ENCODE measurements at regions not wholly inside any gene's neighbourhood (a gene's known extent, or its start where the extent isn't known, plus 50 kb on each side); places are given as distances from the start of the nearest gene placed in this dataset.
"Not testable (repeated sequence)": the region's sequence is repeated elsewhere in the genome, so short reads cannot be mapped to it uniquely, and the experiment has no call there.

DNA sequence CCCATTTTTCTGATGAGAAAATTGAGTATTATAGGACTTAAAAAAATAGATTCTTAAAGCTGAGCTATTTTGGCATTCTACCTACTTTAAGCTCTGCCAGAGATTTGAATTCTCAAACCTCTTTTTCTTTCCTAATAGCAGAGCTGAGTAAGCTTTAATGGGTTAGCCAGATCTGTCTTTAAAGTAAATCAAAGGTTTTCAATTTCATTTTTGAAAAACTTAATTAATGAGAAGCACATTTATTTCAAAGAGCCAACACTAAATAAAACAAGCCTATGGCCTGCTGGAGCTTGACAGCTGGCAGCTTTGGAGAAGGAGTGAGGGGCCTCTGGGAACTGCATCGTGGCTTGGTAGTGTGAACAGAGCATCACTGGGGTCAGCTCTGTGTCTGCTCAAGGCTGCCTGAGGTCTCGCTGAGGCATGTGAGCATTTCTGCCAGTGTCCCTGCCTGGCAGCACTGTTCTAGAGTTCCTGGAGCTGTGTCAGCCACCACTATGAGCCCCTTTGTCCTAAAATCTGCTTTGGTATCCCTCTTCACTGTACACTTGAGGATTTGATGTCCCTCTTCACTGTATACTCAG, 50.4 kb upstream of the PRSS23 start:
- no peak for DNase-seq

DNA sequence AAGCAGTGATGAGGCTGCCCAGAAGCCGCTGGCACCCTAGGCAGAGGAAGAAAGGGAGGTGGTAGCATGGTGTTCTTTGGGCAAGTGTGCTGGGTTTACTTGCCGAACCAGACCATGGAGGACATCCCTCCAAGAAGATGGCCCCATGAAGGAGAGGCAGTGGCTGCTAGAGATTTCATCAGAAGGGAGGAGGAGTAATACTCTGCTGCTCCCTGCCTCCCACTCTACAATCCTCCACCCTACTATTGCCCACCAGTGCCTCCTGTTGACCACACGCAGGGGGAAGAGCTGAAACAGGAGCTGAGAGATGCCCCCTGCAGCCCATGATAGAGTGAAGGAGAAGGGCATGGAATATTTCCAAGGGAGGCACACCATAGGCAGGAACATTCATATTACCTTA, 51.0 kb upstream of the PRSS23 start:
- peak; percentile 65 for DNase-seq

DNA sequence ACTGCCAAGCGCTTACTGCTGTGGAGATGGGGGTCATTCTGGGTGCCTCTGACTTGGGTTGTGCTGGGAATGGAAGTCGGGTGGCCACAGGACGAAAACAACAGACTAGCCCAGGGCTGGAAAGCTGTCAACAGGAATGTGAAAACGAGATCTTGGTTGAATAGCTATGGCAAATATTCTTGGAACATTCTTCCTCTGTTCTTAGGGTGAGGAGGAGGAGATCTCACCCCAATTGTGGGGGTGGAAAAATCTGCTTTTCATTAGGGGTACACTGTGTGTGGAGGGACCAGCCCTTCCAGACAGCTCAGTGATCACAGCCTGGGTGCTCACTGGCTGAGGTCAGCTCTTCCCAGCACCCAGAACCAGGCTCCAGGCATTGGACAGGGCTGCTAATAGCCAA, 52.0 kb upstream of the PRSS23 start:
- peak; percentile 99 for DNase-seq

DNA sequence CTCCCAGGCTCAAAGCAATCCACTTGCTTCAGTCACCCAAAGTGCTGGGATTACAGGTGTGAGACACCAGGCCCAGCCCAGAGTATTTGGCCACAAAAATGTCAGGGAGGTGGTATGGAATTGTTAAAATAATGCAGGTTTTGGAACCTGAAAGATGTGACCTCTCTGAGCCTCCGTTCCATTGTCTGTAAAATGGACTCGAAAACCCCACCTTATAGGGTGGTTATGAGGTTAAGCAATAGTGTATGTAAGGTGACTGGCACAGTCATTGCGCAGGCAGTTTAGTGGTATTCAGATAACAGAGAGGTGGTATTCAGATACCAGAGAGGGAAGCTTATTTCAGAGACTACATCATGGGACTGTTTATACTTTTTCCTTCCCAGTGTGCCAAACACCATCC, 52.5 kb upstream of the PRSS23 start:
- no peak for DNase-seq

DNA sequence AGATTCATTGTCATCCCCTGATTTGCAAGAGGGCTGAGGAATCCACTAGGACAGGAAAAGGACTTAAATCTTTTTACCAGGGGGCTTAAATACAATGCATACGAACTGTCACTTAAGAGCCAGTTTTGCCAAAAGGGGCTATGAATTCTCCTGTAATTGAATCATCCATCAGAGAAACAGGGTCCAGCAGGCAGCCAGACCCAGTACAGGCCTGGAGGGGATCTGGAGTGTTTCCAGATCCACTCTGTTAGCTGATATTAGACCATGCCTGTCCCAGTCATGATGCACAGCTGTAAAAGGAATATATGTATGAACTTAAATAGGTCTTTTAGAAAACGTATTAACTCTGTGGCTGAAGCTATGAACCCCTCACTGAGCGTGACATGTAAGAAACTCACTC, 53.8 kb upstream of the PRSS23 start:
- peak; percentile 75 for DNase-seq

DNA sequence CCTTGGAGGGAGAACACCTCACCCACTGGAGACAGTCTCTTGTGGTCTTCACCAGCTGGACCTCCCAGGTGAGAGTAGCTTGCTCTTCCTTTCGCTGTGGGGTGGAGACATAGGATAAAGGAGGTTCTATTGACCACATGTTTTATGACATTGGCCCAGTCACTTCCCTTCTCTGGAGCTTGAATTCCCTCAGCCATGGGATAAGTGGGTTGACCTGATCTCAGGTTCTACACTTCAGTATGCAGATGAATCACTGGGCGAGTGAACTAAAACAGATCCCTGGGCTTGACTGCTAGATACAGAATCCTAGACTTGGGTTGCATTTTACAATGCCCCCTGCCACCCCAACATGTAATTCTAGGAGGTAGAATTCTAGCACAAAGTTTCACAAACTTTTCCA, 54.8 kb upstream of the PRSS23 start:
- no peak for DNase-seq

DNA sequence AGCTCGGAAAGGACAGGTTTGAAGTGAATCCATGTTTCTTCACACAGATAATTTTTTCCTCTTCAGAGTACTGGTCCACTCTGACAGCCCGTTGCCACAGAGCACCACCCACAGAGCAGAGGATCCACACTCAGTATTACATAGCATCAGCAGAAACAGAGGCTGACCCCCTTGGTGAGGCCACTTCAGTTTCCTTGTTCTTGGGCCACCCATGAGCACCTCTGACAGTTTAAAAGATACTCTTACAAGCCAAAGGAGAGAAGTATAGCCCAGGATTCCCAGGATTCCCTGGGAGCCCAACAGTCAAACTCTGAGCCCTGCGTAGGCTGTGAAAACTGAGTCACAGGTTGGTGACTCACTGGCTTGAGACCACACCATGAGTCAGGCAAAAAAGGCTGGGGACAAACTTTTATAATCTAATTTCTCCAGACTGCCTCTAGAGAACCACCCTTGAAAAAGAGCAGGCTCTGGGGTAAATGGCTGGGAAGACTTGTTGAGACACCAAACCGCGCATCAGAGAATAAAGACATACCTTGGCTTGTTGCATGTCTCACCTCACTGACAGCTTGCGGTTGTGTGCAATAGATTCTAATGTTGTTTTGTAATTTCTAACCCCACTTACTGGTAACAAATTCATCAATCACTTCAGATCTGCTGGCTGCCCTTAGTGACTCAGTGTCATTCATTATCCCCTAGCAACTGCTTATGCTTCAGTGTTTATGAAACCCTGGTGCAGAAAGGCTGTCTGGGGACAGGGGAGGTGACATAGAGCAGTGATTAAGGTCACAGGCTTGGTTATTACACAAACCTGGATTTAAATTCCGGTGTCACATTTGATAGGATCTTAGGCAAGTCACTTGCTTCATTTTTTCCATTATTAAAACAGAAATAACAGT, 56.9 kb upstream of the PRSS23 start:
- peak; percentile 99 for DNase-seq

DNA sequence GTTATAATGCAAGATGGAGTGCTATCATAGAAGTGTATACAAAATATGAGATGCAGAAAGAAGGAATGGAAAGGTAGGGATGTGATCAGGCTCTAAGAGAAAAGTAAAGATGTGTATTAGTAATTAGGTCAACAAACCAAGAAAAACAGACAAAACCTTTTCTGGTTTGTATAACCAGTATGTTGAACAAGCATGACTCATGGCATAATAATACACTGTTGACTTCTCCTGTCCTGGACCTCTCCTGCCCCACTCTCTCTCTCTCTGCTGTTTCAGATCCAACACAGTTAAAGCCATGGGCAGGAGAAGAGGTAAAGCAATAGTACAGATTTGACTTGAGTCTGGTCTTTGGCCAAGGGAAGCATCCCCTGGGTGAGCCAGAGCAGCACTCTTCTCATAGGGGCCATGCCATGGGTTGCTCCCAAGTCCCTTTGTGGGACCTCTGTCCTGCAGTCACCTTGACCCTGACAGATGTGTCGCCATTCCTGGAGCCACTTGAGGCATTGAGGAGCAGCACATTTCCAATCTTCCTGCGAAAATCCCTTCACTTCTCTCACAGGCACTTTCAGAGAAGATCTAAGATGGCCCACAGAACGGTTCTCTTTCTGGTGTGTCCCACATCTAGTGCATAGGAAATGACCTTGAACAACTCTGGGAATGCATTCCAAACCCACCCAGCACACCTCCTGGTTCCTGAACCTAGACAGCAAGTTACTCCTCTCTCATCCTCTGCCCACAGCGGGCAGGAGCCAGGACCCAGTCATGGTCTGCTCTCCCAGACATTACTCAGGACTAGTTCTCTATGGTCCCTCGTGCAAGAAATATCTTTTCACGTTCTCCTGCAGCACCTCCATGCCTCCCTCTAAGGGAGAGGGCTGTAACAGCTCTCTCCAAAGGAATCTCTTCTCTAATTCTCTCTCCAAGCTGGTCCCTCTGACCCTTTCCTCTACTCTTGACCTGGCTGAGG, 58.2 kb upstream of the PRSS23 start:
- peak; percentile 87 for DNase-seq

DNA sequence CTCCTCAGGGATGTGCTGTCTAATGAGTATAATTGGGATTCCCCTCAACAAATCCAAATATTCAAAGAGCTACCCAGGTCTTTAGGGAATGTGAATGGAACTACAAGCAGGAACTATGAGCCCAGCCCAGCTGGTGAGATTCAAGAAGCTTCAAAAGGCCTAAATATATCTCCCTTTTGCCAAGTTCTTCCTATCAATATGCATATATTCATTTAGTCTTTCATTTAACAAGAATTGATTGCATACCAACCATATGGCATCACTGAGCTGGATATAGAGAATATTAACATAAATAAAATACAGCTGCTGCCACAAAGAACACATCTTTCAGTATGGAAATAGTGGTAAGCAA, 58.9 kb upstream of the PRSS23 start:
- DNase-seq, result no peak

DNA sequence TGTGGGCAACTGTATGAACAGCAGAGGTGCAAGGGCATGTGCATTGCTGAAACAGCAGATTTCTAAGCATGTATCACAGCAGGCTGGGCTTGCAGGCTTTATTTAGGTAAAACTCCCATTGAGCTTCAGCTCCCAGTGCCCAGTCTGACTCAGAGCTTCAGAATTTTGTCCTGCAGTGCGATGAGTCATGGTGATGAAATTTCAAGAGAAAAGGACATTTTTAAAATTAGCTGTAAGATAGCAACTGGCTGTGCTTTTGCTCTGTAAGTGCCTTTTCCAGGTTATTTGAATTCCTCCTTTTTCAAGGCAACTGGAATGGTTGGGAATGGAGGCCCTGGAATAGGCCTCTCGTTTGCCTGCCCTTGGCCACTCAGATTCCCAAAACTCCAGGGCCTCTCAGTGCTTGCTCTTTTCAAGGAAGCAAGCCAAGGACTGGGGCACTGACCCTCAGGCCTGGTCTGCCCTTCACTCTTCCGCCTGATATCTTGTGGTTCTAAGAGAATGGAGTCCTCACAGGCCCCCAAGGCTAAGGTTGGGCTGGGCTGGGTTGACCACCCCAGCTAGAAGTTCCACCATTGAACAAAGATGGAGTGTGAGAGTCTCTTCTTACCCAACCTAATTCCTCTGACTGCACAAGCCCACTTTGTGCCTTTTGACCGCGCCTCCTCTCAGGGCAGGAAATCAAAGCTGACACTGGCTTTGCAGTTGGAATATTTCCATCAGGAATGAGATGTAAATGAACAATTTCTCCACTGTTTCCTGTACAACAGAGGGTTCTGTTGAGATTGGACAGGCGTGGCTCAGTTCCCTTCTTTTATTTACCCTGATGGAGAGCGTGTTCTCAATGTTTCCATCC, 59.5 kb upstream of the PRSS23 start:
- peak; percentile 98 for DNase-seq

DNA sequence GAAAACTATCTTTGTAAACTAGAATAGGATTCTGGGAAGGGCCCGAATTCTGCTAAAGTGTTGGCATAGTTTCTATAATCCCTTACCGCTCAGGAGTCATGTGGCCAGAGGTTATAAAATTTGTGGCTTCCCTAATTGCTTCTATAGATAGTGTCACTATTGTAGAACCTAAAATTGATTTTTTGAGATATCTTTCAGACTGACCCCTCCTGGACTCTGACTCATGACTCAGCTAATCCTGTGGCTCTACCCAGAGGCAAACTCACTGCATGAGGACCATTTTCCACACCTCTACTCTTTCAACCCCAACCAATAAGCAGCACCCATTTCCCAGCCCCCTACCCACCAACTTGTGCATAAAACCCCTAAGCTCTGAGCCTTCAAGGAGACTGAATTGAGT, 61.8 kb upstream of the PRSS23 start:
- no peak for DNase-seq

DNA sequence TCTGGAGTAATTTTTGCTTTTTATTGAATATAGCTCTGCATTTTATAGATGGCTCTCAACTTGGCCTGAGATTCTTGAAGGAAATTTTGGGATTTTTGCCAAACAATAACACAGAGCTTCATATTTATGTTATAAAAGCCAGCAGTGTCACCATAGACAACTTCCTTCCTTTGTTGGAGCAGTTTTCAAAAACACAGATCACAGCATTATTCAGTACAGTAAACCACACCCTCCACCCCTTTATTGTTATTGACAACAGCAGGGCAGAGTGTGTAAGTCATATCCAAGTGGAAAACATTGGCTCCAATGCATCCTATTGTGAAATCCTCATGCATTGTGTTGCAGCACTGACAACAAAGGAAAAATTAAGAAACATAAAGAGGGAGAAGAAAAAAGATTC, 62.6 kb upstream of the PRSS23 start:
- DNase-seq, result peak; percentile 69

DNA sequence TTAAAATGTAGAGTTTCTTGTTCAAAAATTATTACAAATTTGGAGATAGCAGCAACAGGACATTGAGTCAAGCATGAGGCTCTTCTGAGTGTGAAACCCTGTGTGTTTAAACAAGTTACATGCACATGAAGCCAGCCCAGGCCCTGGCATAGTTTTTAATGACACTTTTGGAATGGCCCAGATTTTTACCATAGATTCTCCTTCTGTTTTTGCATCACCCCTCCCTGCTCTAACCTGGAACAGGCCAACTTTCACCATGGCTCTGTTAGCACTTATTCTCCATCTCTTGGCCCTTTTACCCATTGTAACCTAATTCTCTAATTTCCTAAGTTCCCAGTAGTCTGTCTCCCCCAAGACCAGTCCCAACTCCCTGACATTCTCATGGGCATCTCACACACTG, 63.1 kb upstream of the PRSS23 start:
- DNase-seq, result no peak

DNA sequence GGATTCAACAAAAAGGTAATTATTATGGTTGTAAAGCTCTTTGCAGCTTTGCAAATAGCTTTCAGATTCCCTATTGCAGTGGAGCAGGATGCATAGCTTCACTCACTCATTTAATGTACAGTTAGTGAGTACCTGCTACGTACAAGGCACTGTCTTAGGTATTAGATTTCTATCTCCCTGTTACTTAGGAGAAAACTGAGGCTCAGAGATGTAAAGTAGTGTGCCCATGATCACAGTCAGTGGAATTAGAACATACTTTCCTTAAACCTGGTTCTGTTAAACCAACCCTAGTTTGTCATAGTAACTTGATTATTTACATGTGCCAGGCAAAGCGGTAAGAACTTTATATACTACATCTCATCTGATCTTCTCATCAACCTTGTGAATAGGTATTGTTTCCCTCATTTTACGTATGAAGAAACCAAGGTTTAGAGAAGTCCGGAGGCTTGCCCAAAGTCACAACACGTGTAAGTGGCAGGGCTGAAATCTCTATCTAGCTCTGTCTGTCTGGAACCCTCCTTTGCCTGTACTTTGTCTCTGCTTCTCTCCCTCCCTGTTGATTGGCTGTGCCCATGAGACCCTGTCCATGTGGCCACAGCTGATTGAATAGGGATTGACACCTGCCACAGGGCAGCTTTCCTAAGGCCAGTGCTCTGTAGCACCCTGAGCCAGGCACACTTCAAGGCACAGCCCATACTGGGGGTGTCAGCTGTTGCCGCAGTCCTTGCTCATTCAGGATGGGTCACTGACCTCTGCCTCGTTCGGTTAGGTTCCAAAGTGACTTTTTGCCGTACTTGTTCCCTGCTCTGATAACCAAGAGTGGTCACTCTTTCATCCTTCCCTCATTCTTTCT, 63.8 kb upstream of the PRSS23 start:
- no peak for DNase-seq

DNA sequence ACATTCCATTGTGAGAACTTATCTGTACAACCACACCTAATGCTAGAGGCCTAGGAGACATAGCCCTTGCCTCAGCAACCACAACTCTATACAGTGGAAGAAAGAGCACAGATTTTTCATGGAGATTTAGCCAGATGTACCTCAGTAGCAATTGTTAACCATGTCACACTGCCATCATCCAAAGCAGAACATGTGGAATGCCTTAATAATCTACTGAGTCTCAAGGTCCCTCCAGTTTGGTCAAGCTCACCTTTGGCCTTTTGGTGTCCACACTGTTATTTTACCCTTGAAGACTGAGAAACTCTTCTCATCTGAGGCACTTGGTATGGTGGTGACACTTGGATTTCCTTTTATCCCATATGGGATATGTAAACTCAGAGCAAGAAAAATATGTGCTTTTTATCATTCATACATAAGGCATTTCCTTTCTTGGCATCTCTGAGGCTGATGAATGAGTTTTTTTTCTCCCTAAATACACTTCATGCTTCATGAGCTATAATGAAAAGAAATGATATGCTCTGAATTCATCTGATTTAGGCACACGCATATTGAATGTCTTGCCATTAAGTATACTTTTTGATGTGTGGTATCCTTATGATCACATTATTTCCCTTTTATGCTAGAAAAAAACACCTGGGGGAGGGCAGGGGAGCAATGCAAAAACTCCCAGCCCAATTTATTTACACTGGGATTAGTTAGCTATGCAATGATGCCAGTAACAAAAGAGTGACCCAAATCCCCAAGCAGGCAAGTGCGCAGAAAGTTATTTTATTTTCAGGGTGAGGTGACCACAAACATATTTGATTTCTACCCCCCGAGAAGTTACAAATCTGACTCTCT, 63.3 kb upstream of the ME3 start:
- peak; percentile 89 for DNase-seq

DNA sequence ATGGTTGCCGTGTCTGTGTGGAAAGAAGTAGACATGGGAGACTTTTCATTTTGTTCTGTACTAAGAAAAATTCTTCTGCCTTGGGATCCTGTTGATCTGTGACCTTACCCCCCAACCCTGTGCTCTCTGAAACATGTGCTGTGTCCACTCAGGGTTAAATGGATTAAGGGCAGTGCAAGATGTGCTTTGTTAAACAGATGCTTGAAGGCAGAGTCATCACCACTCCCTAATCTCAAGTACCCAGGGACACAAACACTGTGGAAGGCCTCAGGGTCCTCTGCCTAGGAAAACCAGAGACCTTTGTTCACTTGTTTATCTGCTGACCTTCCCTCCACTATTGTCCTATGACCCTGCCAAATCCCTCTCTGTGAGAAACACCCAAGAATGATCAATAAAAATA, 60.3 kb upstream of the ME3 start:
- DNase-seq, result not testable (repeated sequence)

DNA sequence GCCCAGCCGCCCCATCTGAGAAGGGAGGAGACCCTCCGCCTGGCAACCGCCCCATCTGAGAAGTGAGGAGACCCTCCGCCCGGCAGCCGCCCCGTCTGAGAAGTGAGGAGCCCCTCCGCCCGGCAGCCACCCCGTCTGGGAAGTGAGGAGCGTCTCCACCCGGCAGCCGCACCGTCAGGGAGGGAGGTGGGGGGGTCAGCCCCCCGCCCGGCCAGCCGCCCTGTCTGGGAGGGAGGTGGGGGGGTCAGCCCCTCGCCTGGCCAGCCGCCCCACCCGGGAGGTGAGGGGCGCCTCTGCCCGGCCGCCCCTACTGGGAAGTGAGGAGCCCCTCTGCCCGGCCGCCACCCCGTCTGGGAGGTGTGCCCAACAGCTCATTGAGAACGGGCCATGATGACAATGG, 59.9 kb upstream of the ME3 start:
- DNase-seq, result not testable (repeated sequence)

DNA sequence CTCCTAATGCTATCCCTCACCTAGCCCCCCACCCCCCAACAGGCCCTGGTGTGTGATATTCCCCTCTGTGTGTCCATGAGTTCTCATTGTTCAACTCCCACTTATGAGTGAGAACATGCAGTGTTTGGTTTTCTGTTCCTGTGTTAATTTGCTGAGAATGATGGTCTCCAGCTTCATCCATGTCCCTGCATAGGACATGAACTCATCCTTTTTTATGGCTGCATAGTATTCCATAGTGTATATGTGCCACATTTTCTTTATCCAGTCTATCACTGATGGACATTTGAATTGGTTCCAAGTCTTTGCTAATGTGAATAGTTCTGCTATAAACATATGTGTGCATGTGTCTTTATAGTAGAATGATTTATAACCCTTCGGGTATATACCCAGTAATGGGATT, 57.2 kb upstream of the ME3 start:
- not testable (repeated sequence) for DNase-seq

DNA sequence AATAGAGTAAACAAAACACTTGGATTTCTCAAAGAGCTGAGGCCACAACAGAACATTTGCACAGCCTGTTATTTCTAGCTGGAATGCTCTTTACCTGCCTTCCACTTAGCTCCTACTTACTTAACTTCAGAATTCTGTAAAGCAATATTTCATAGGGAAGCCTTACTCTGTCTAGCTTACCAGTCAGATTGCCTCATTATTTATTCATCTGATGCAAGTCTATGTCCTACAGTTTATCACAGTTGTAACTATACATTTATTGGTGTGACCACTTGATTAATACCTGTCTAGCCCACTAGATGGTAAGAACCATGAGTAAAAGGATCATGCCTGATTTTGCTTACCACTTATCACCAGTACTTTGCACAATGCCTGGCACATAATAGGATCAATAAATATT, 56.1 kb upstream of the ME3 start:
- DNase-seq, result no peak

DNA sequence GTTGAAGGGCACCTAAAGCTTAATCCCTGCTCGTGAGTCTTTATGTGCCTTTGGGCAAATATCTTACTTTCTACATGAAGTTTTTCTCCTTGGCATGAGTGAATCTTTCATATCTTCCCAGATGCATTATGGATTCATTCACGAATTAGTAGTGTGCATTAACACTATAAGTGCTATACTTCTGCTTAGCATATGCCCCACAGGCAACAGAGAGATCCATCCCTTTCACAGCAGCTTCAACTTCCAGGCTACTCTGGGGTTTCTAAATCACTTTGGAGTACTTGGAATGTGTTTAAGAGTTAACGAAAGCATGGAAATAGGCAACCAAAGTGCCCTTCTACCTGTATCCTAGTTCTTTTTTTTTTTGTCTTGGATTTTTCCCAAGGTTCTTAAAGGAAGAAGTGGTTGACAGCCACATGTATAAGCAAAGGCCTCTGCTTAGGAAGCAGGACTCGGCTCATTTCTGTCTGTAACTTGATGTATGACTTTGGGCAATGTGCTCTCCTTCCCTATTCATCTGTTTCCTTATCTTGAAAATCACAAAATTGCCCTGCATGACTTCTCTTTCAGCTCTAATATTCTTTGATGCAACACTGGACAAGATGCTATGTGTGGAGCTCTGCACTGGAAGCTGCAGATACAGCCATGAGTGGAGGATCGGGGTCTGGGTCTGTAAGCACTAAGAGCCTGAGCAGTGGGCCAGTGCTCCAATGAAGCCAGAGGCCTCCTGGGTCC, 54.5 kb upstream of the ME3 start:
- DNase-seq, result no peak
